Heart right ventricle (tissue), 16 donors: ENCODE measurements at regions not wholly inside any gene's neighbourhood (a gene's known extent, or its start where the extent isn't known, plus 50 kb on each side); places are given as distances from the start of the nearest gene placed in this dataset.

Source experiments
- ATAC-seq, 8 donors: fragments of 200-7000 bp; cut with Tn5 transposase; one replicate each; pipeline ENCODE4 v1.9.1; 2020; ENCODE audit warnings: mild to moderate bottlenecking in 8 of 8, moderate library complexity in 8 of 8, moderate number of reproducible peaks in 1 of 8
- DNase-seq, 2 donors: peaks; one replicate each; pipeline ENCODE4 v3.0.0-alpha.2; 2020
- H3K27ac ChIP-seq, 10 donors: fragments of 200-600 bp; sonication (generic) in 2 of 10; one replicate each; pipeline versions ENCODE4 v1.5.0 to v1.8.0; 2020 to 2022; ENCODE audit warnings: mild to moderate bottlenecking in 3 of 10
- H3K27me3 ChIP-seq, 7 donors: fragments of 200-600 bp; one replicate each; pipeline ENCODE4 v1.8.0; 2021 to 2022; ENCODE audit warnings: mild to moderate bottlenecking in 2 of 7
- H3K36me3 ChIP-seq, 9 donors: fragments of 200-600 bp; sonication (generic) in 1 of 9; one replicate each; pipeline versions ENCODE4 v1.5.0 to v1.8.0; 2020 to 2022; ENCODE audit warnings: mild to moderate bottlenecking in 2 of 9
- H3K4me1 ChIP-seq, 9 donors: fragments of 200-600 bp; sonication (generic) in 1 of 9; one replicate each; pipeline versions ENCODE4 v1.5.0 to v1.8.0; 2020 to 2022; ENCODE audit warnings: mild to moderate bottlenecking in 4 of 9
- H3K4me3 ChIP-seq, 10 donors: fragments of 200-600 bp; sonication (generic) in 2 of 10; one replicate each; pipeline versions ENCODE4 v1.5.0 to v1.8.0; 2020 to 2022; ENCODE audit warnings: mild to moderate bottlenecking in 7 of 10, moderate library complexity in 2 of 10
- H3K9me3 ChIP-seq, 11 donors: fragments of 200-600 bp in 10 of 11; sonication (generic) in 2 of 11; one replicate each; pipeline versions ENCODE4 v1.5.0 to v1.8.0; 2013 to 2022; ENCODE audit warnings: mild to moderate bottlenecking in 2 of 11, control low read depth in 1 of 11, moderate library complexity in 1 of 11
- WGBS, 2 donors: extraction: QIAGEN DNeasy Blood & Tissue Kit; methylation state at CpG; one replicate each; pipeline ENCODE4 v1.1.7; 2013; ENCODE audit warnings: inconsistent platforms in 1 of 2; 5-methylcytosine and 5-hydroxymethylcytosine counted together
- intact Hi-C, 10 donors: fragments of 100-400 bp; cut with DNase I; formaldehyde crosslinking; loops; one replicate each; pipeline versions ENCODE4 v1.11.1 to v1.14.2; 2022
- TF ChIP-seq, protein P1 (sequence below), 9 donors: fragments of 200-600 bp; sonication (generic) in 2 of 9; IDR thresholded peaks; one replicate each; pipeline versions ENCODE4 v1.5.0 to v1.8.0; 2021 to 2022; ENCODE audit warnings: antibody characterized with exemption in 9 of 9, mild to moderate bottlenecking in 5 of 9, moderate library complexity in 1 of 9
- donor health status: Arrhythmogenic right ventricular cardiomyopathy.
- donor health status: ischemic (EF 13 %, LVEDD 7.1; RV severe dilation, severe dysfunction).
- donor health status: healthy with polysubstance abuse.
- donor health status: DM: no; HTN: yes; CAD: no.
- donor health status: DM: no; HTN: no; CAD: no.
- donor health status: ischemic (EF 25% LVEDD 6.9; RV normal size, moderate dysfunction).
- donor health status: ischemic (EF 25% LVEDD 5.7; RV mildly dilated, moderate dysfunction).
- donor health status: healthy.
- donor health status: DM: yes; HTN: yes; CAD: no.
- donor health status: Ischemic cardiomyopathy.
- donor health status: ischemic (EF 35%, LVEDD 5.7; RV mildly dilated, moderate dysfunction).
- donor health status: nonischemic (EF 11% LVEDD 7.7; RV severe dilation, severe dysfunction).
- donor health status: DM: yes; HTN: yes; CAD: no.
- donor health status: PGD.
- donor health status: ischemic (EF 29% LVEDD 5.4; RV normal size, mild dysfunction).
- donor health status: nonischemic (EF 23%, LVEDD 6.1; RV moderate dilation, normal function).

- Histone ChIP-seq H3K27me3 (peaks cover 0 to 9% (median 0%) of the 10 kb centered on the region in 7 donors), H3K9me3 (peaks cover 0 to 9% (median 0%) of the 10 kb centered on the region in 11 donors), H3K4me3 (no peak overlapping the region), H3K27ac (no peak overlapping the region), H3K4me1 (no peaks in the 10 kb centered on the region), H3K36me3 (no peaks in the 10 kb centered on the region)
- intact Hi-C loops: no loop called here
- no peak for ATAC-seq
- no peak for DNase-seq
- TF ChIP-seq, protein P1, sequence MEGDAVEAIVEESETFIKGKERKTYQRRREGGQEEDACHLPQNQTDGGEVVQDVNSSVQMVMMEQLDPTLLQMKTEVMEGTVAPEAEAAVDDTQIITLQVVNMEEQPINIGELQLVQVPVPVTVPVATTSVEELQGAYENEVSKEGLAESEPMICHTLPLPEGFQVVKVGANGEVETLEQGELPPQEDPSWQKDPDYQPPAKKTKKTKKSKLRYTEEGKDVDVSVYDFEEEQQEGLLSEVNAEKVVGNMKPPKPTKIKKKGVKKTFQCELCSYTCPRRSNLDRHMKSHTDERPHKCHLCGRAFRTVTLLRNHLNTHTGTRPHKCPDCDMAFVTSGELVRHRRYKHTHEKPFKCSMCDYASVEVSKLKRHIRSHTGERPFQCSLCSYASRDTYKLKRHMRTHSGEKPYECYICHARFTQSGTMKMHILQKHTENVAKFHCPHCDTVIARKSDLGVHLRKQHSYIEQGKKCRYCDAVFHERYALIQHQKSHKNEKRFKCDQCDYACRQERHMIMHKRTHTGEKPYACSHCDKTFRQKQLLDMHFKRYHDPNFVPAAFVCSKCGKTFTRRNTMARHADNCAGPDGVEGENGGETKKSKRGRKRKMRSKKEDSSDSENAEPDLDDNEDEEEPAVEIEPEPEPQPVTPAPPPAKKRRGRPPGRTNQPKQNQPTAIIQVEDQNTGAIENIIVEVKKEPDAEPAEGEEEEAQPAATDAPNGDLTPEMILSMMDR (IDR thresholded peaks at IDR 0.05): no peak
- 83 to 90% methylated on average over 10 of the region's 10 CpGs for WGBS, 2 donors
These were observed 546.4 kb upstream of the EEF2KMT start for GRCh38 chr16:5643855-5644531.

GRCh38 chr16:5642436-5642835 lies 544.8 kb upstream of the EEF2KMT start:
- intact Hi-C loops: no loop called here
- Histone ChIP-seq H3K27me3 (no peaks in the 10 kb centered on the region), H3K36me3 (no peaks in the 10 kb centered on the region), H3K27ac (no peak overlapping the region), H3K4me1 (no peaks in the 10 kb centered on the region), H3K9me3 (peaks cover 0 to 9% (median 0%) of the 10 kb centered on the region in 11 donors), H3K4me3 (no peak overlapping the region)
- 60 to 64% methylated on average over 6 of the region's 6 CpGs for WGBS, 2 donors
- TF ChIP-seq, protein P1 (IDR thresholded peaks at IDR 0.05): no peak
- ATAC-seq (no peak), DNase-seq (no peak)

- TF ChIP-seq, protein P1 (IDR thresholded peaks at IDR 0.05): no peak
- intact Hi-C loops: no loop called here
- WGBS, 2 donors: 49 to 59% methylated on average over 6 of the region's 6 CpGs
- Histone ChIP-seq H3K27me3 (no peaks in the 10 kb centered on the region), H3K4me3 (no peak overlapping the region), H3K9me3 (peaks cover 0 to 9% (median 0%) of the 10 kb centered on the region in 11 donors), H3K4me1 (no peaks in the 10 kb centered on the region), H3K27ac (no peak overlapping the region), H3K36me3 (no peaks in the 10 kb centered on the region)
- DNase-seq: no peak
- no peak for ATAC-seq
These were observed 544.4 kb upstream of the EEF2KMT start for GRCh38 chr16:5642011-5642410.

DNA sequence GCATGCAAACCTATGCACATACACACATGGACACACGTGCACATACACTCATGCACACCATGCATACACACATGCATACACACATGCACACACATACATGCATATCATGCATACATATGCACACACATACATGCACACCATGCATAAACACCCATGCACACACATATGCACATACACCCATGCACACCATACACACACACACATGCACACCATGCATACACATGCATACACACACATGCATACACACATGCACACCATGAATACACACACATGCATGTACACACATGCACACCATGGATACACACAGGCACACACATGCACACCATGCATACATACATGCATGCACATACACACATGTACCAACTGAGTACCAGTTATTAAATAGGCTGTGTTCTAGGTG lies 543.3 kb upstream of the EEF2KMT start:
- WGBS, 2 donors: 93 to 95% methylated on average over 1 of the region's 1 CpG
- Histone ChIP-seq H3K27ac (no peak overlapping the region), H3K4me1 (no peaks in the 10 kb centered on the region), H3K4me3 (no peak overlapping the region), H3K36me3 (no peaks in the 10 kb centered on the region), H3K27me3 (no peaks in the 10 kb centered on the region), H3K9me3 (peaks cover 0 to 9% (median 0%) of the 10 kb centered on the region in 11 donors)
- DNase-seq (no peak), ATAC-seq (no peak)
- intact Hi-C loops: no loop called here
- TF ChIP-seq, protein P1 (IDR thresholded peaks at IDR 0.05): no peak
